T-cell (primary cell): ENCODE measurements at regions not wholly inside any gene's neighbourhood (a gene's known extent, or its start where the extent isn't known, plus 50 kb on each side); places are given as distances from the start of the nearest gene placed in this dataset.
"Not testable (repeated sequence)": the region's sequence is repeated elsewhere in the genome, so short reads cannot be mapped to it uniquely, and the experiment has no call there.

Experiments
- ATAC-seq, 4 experiments: fragments of 200-7000 bp in 3 of 4; fragments of 150-1000 bp in 1 of 4; cut with Tn5 transposase; replicated peaks in 1 of 4; 1 replicate in 3 of 4; 2 replicates in 1 of 4; pipeline ENCODE4 v1.10.0; 2021; ENCODE audit warnings: moderate library complexity in 3 of 4, mild to moderate bottlenecking in 2 of 4, moderate number of reproducible peaks in 1 of 4
- CTCF ChIA-PET, 2 donors: fragments of 300-600 bp; sonication (Branson Sonifier 250); formaldehyde crosslinking; loops; one replicate each; lab custom pipeline; 2022; ENCODE audit warnings: antibody characterized with exemption in 2 of 2; lab: Charles Lee
- POLR2A ChIA-PET, 2 donors: fragments of 300-600 bp; sonication (Branson Sonifier 250); formaldehyde crosslinking; loops; one replicate each; lab custom pipeline; 2022; ENCODE audit warnings: antibody characterized with exemption in 2 of 2; lab: Charles Lee
- DNase-seq, 35 experiments: peaks; one replicate each; pipeline versions ENCODE4 v3.0.0 to v3.0.0-alpha.2; 2013 to 2023
- H3K27ac ChIP-seq: one replicate; pipeline ENCODE4 v1.5.1; 2013; ENCODE audit warnings: low read length
- H3K27me3 ChIP-seq, 2 experiments: replicated peaks in 1 of 2; 1 replicate in 1 of 2; 2 replicates in 1 of 2; pipeline versions ENCODE4 v1.6.1 to v1.7.0; 2013; ENCODE audit warnings: low read length in 1 of 2, mixed read lengths in 1 of 2; ENCODE audit not compliant: control insufficient read depth in 2 of 2, insufficient read depth in 2 of 2; ENCODE audit errors: extremely low read depth in 1 of 2
- H3K36me3 ChIP-seq, 2 donors: 1 replicate in 1 of 2; 2 replicates in 1 of 2; pipeline versions ENCODE4 v1.6.1 to v1.7.0; 2013; ENCODE audit warnings: low read length in 1 of 2; ENCODE audit not compliant: control insufficient read depth in 2 of 2, insufficient read depth in 1 of 2; ENCODE audit errors: extremely low read depth in 1 of 2
- H3K4me1 ChIP-seq, 2 experiments: 1 replicate in 1 of 2; 2 replicates in 1 of 2; pipeline versions ENCODE4 v1.6.1 to v1.7.0; 2013; ENCODE audit warnings: low read length in 2 of 2, mixed read lengths in 1 of 2; ENCODE audit not compliant: insufficient read depth in 2 of 2, control insufficient read depth in 1 of 2; ENCODE audit errors: extremely low read depth in 1 of 2
- H3K4me3 ChIP-seq, 2 donors: 1 replicate in 1 of 2; 2 replicates in 1 of 2; pipeline versions ENCODE4 v1.5.1 to v1.7.0; 2013; ENCODE audit warnings: mild to moderate bottlenecking in 2 of 2, low read length in 1 of 2, moderate library complexity in 1 of 2; ENCODE audit not compliant: control insufficient read depth in 1 of 2; ENCODE audit errors: extremely low read depth in 1 of 2
- H3K9me3 ChIP-seq: 2 replicates; pipeline ENCODE4 v1.7.0; 2013
- H3K27ac Mint-ChIP-seq, 2 donors: one replicate each; pipeline ENCODE4 v1.8.0; 2020 to 2021; ENCODE audit warnings: mild to moderate bottlenecking in 2 of 2, mixed read lengths in 2 of 2
- H3K27me3 Mint-ChIP-seq, 2 donors: one replicate each; pipeline ENCODE4 v1.8.0; 2021 to 2022; ENCODE audit warnings: mixed read lengths in 2 of 2
- H3K36me3 Mint-ChIP-seq: one replicate; pipeline ENCODE4 v1.8.0; 2021; ENCODE audit warnings: mixed read lengths
- H3K4me1 Mint-ChIP-seq, 3 donors: one replicate each; pipeline ENCODE4 v1.8.0; 2020 to 2022; ENCODE audit warnings: mixed read lengths in 3 of 3, mild to moderate bottlenecking in 1 of 3
- H3K4me3 Mint-ChIP-seq, 3 donors: one replicate each; pipeline ENCODE4 v1.8.0; 2020 to 2022; ENCODE audit warnings: mild to moderate bottlenecking in 3 of 3, mixed read lengths in 3 of 3, moderate library complexity in 3 of 3
- H3K9me3 Mint-ChIP-seq, 3 donors: one replicate each; pipeline ENCODE4 v1.8.0; 2020 to 2022; ENCODE audit warnings: mixed read lengths in 3 of 3
- WGBS: methylation state at CpG from one replicate; pipeline ENCODE4 v1.1.5; 2013; ENCODE audit warnings: missing lambda C conversion rate; ENCODE audit not compliant: insufficient coverage; 5-methylcytosine and 5-hydroxymethylcytosine counted together

DNA sequence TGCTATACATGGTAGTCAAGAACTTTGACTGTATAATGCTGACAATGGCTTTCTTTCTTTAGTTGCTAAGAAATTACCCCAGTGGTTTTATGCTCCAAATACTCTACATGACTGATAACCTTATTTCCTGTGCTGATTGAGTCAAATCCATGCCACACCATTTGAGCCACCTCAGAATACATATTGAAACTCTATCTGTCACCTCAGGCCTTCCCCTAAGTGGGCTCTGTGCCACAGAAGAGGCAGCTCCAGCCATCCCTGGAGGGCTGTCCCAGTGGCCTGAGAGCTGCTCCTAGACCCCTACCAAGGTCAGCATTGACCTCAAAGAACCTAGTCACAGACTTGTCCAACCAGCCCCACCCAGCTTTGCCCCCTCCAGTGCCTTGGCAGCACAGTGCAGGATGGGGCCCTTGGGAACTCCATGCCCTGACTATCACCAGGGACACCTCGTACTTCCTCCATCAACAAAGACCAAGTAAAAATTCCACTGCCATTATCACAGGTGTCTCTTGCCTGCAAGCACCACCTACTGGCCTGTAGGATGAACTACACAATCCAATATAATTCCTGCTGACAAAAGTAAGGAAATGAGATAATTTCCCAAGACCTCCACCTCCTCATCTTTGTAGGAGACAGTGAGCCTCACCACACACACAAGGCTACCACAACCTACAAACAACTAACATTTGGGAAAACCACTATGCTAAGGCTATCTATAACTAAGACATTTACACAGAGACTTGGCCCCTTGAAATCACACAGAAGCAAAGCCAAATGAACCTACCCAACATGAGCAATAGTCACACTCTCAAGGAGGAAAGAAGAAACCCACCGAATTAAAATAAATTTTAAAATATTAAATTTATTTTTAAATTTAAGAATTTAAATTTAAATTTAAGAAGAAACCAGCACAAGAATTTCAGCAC is 239.9 kb downstream of the NKX6-1 start:
- Mint-ChIP-seq H3K9me3 (peaks cover 18 to 34% (median 21%) of the 10 kb centered on the region in 3 donors), H3K4me1 (no peaks in the 10 kb centered on the region), H3K36me3 (no peaks in the 10 kb centered on the region), H3K27me3 (no peaks in the 10 kb centered on the region), H3K4me3 (no peak overlapping the region), H3K27ac (no peak overlapping the region)
- Histone ChIP-seq H3K4me3 (no peak overlapping the region), H3K36me3 (no peaks in the 10 kb centered on the region), H3K27me3 (no peaks in the 10 kb centered on the region), H3K4me1 (no peaks in the 10 kb centered on the region), H3K9me3 (peaks cover 2% of the 10 kb centered on the region), H3K27ac (no peak overlapping the region)
- ATAC-seq, result no peak
- WGBS, result 40% methylated on average over 1 of the region's 2 CpGs
- POLR2A ChIA-PET, result no interaction called here
- CTCF ChIA-PET, result no interaction called here
- DNase-seq, result no peak

DNA sequence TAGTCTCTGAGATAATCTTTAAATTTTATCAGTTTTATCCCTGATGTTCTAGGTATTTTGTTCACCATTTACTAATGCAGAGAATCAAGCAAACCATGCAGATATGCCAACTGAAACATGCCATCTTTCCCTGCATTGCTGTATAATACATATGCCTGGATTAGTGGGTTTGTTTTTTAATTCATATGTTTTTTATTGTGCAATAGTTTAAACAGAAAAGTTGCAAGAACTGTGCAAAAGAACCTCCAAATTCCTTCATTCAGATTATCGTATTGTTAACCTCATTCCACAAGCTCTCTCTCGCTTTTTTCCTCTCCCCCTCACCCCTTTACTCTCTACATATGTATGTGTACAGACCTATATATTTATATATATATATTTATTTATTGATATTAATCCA is 244.6 kb downstream of the NKX6-1 start:
- WGBS, result no CpG with 5 or more reads among the region's 2 CpGs
- Mint-ChIP-seq H3K27ac (no peak overlapping the region), H3K4me3 (no peak overlapping the region), H3K9me3 (peaks cover 5 to 12% (median 10%) of the 10 kb centered on the region in 3 donors), H3K27me3 (no peaks in the 10 kb centered on the region), H3K36me3 (no peaks in the 10 kb centered on the region), H3K4me1 (no peaks in the 10 kb centered on the region)
- POLR2A ChIA-PET, result no interaction called here
- H3K36me3 ChIP-seq, result no peaks in the 10 kb centered on the region
- ATAC-seq (no peak), DNase-seq (no peak)
- H3K27ac ChIP-seq, result no peak overlapping the region
- no peaks in the 10 kb centered on the region for H3K27me3 ChIP-seq
- CTCF ChIA-PET, result no interaction called here
- peaks cover 2% of the 10 kb centered on the region for H3K9me3 ChIP-seq
- H3K4me1 ChIP-seq, result no peaks in the 10 kb centered on the region
- no peak overlapping the region for H3K4me3 ChIP-seq

DNA sequence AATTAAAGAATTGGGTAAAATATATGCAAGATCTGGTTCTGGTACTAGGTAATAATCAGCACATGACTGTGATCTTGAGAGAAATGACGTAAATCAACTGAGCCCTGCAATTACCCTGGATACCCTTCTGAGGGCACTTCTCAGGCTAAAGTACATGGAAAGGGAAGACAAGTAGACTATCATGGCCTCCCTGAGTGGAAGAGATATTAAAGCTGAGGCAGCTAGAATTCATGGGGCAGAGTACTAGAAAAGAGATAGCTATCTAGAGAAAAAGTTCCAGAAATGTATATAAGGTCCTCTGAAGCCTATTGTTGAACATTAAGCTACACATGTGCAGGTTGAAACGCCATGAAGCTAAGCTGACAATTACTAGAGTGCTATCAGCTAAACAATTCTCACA is 249.6 kb downstream of the NKX6-1 start:
- ChIA-PET POLR2A (no interaction called here), CTCF (interaction anchor here in 1 of 2 donors (0.6 kb wide), 1 partner anchor 565 kb away, joined by 7 read pairs; no protein-coding TSS in a partner anchor)
- peaks cover 0 to 10% (median 0%) of the 10 kb centered on the region in 3 donors for H3K9me3 Mint-ChIP-seq
- no peak overlapping the region for H3K27ac Mint-ChIP-seq
- H3K27me3 ChIP-seq, result no peaks in the 10 kb centered on the region
- no peaks in the 10 kb centered on the region for H3K4me1 Mint-ChIP-seq
- no peaks in the 10 kb centered on the region for H3K36me3 Mint-ChIP-seq
- H3K4me3 ChIP-seq, result no peak overlapping the region
- WGBS, result no CpG with 5 or more reads among the region's 2 CpGs
- no peaks in the 10 kb centered on the region for H3K36me3 ChIP-seq
- no peak overlapping the region for H3K27ac ChIP-seq
- DNase-seq (no peak), ATAC-seq (no peak)
- H3K27me3 Mint-ChIP-seq, result peaks cover 1 to 3% of the 10 kb centered on the region in 2 donors
- H3K4me3 Mint-ChIP-seq, result no peak overlapping the region
- H3K9me3 ChIP-seq, result no peaks in the 10 kb centered on the region
- no peaks in the 10 kb centered on the region for H3K4me1 ChIP-seq

DNA sequence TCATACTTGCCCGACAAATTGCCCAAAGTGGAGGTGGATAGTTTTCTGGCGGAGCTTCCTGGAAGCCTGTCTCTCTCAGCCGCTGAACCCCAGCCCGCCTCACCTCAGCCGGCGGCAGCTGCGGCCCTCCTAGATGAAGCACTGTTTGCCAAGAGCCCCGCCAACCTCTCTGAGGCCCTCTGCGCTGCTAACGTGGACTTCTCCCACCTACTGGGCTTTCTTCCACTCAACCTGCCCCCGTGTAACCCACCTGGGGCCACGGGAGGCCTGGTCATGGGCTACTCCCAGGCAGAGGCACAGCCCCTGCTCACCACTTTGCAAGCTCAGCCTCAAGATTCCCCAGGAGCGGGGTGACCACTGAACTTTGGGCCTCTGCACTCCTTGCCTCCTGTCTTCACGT is 254.1 kb downstream of the NKX6-1 start:
- H3K4me1 Mint-ChIP-seq, DNase-seq: not testable (repeated sequence)

DNA sequence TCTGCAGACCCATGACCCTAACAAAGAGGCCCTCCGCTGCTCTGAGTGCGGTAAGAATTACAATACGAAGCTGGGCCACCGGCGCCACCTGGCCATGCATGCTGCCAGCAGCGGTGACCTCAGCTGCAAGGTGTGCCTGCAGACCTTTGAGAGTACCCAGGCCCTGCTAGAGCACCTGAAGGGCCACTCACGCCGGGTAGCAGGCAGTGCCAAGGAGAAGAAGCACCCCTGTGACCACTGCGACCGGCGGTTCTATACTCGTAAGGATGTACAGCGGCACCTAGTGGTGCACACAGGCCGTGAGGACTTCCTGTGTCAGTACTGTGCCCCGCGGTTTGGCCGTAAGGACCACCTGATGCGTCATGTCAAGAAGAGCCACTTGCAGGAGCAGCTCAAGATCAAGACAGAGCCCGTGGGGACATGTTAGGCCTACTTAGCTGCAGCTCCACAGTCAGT is 254.7 kb downstream of the NKX6-1 start:
- 95% methylated on average over 18 of the region's 19 CpGs for WGBS
- POLR2A ChIA-PET, CTCF ChIA-PET, DNase-seq, H3K27ac ChIP-seq, H3K27me3 ChIP-seq, H3K27ac Mint-ChIP-seq, H3K4me3 Mint-ChIP-seq, H3K36me3 Mint-ChIP-seq, H3K4me1 Mint-ChIP-seq, H3K9me3 ChIP-seq, H3K36me3 ChIP-seq, H3K4me1 ChIP-seq, H3K27me3 Mint-ChIP-seq, H3K4me3 ChIP-seq, ATAC-seq: not testable (repeated sequence)
- peaks cover 0 to 14% (median 9%) of the 10 kb centered on the region in 3 donors for H3K9me3 Mint-ChIP-seq

More for the DNA sequence above, 254.1 kb downstream of the NKX6-1 start:
- H3K4me3 ChIP-seq, H3K27ac ChIP-seq, H3K36me3 ChIP-seq, ATAC-seq, H3K27me3 Mint-ChIP-seq, H3K9me3 ChIP-seq, H3K27ac Mint-ChIP-seq, H3K27me3 ChIP-seq, POLR2A ChIA-PET, CTCF ChIA-PET, H3K4me1 ChIP-seq, H3K4me3 Mint-ChIP-seq, H3K36me3 Mint-ChIP-seq: not testable (repeated sequence)
- 83% methylated on average over 12 of the region's 14 CpGs for WGBS
- H3K9me3 Mint-ChIP-seq, result peaks cover 0 to 14% (median 5%) of the 10 kb centered on the region in 3 donors

DNA sequence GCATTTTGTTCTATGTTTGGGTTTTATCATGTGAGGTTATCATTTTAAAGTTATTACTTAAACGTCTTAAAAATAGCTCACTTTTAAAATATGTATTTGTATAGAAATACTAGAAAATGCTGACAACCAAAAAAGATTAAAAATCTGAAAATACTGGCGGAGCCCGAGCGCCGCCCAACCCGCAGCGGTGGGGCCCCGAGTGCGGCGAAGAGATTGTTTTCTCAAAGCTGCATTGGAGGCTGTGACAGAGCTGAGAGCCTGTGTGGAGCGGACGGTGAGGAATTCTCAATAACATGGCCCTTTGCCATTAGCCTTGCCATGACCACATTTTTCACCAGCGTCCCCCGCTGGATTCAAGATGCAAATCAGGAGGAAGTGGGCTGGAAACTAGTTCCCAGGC is 255.4 kb downstream of the NKX6-1 start:
- H3K27me3 ChIP-seq, result no peaks in the 10 kb centered on the region
- no peak overlapping the region for H3K4me3 ChIP-seq
- no peaks in the 10 kb centered on the region for H3K9me3 ChIP-seq
- no peak overlapping the region for H3K27ac ChIP-seq
- ATAC-seq (no peak), DNase-seq (no peak)
- ChIA-PET CTCF (no interaction called here), POLR2A (no interaction called here)
- 88% methylated on average over 7 of the region's 14 CpGs for WGBS
- no peak overlapping the region for H3K27ac Mint-ChIP-seq
- no peak overlapping the region for H3K4me3 Mint-ChIP-seq
- no peaks in the 10 kb centered on the region for H3K36me3 Mint-ChIP-seq
- no peaks in the 10 kb centered on the region for H3K4me1 Mint-ChIP-seq
- peaks cover 0 to 14% (median 10%) of the 10 kb centered on the region in 3 donors for H3K9me3 Mint-ChIP-seq
- no peaks in the 10 kb centered on the region for H3K36me3 ChIP-seq
- peaks cover 1 to 3% of the 10 kb centered on the region in 2 donors for H3K27me3 Mint-ChIP-seq
- no peaks in the 10 kb centered on the region for H3K4me1 ChIP-seq
